Upper lobe of left lung (tissue), 4 donors: ENCODE measurements at regions not wholly inside any gene's neighbourhood (a gene's known extent, or its start where the extent isn't known, plus 50 kb on each side); places are given as distances from the start of the nearest gene placed in this dataset.

Experiments
- POLR2AphosphoS5 ChIP-seq, 2 donors: sonication (generic); formaldehyde crosslinking; IDR thresholded peaks; one replicate each; pipeline ENCODE4 v1.5.1; 2017; ENCODE audit warnings: antibody characterized with exemption in 2 of 2
- TF ChIP-seq, protein P1 (sequence below), 6 experiments: fragments of 450-650 bp in 4 of 6; fragments of 200-600 bp in 2 of 6; sonication (generic) in 2 of 6; IDR thresholded peaks; one replicate each; pipeline ENCODE4 v1.5.1; 2016 to 2019; ENCODE audit warnings: antibody characterized with exemption in 6 of 6

GRCh38 chr13:34522808-34523207, 419.3 kb upstream of the NBEA start:
- TF ChIP-seq, protein P1, sequence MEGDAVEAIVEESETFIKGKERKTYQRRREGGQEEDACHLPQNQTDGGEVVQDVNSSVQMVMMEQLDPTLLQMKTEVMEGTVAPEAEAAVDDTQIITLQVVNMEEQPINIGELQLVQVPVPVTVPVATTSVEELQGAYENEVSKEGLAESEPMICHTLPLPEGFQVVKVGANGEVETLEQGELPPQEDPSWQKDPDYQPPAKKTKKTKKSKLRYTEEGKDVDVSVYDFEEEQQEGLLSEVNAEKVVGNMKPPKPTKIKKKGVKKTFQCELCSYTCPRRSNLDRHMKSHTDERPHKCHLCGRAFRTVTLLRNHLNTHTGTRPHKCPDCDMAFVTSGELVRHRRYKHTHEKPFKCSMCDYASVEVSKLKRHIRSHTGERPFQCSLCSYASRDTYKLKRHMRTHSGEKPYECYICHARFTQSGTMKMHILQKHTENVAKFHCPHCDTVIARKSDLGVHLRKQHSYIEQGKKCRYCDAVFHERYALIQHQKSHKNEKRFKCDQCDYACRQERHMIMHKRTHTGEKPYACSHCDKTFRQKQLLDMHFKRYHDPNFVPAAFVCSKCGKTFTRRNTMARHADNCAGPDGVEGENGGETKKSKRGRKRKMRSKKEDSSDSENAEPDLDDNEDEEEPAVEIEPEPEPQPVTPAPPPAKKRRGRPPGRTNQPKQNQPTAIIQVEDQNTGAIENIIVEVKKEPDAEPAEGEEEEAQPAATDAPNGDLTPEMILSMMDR (IDR thresholded peaks at IDR 0.05) = no peak
- TF ChIP-seq POLR2AphosphoS5 (IDR thresholded peaks at IDR 0.05) = no peak
